Stimulated activated CD4-positive, alpha-beta T cell treated with anti-CD3 and anti-CD28 coated beads, Interleukin-12 subunit alpha, Interleukin-12 subunit beta, amount 100 ng/mL, for 4 hours (primary cell): ENCODE measurements at regions not wholly inside any gene's neighbourhood (a gene's known extent, or its start where the extent isn't known, plus 50 kb on each side); places are given as distances from the start of the nearest gene placed in this dataset.
"Not testable (repeated sequence)": the region's sequence is repeated elsewhere in the genome, so short reads cannot be mapped to it uniquely, and the experiment has no call there.

ENCODE experiments used
- DNase-seq: peaks from one replicate; pipeline ENCODE4 v3.0.0-alpha.2; 2020

DNA sequence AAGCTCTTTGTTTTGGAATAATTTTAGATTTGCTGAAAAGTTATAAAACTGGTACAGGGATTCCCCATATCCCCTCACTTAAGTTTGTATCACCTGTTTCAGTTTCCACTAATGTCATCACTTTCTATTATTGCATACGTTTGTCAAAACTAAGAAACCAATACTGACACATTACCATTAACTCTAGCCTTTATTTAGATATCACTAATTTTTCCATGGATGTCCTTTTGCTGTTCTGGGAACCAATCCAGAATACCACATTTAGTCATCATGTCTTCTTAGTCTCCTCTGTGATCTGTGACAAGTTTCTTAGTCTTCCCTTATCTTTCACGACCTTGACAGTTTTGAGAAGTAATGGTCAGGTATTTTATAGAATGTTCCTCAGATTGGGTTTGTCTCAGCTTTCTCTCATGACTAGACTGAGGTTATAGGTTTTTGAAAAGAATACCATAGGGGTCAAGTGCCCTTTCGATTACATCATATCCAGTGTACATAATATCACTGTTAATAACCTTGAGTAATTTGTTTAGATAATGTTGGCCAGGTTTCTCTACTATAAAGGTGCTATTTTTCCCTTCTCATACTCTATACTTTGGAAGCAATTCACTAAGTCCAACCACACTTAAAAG lies 51.9 kb upstream of the NMUR2 start:
- no peak for DNase-seq

DNA sequence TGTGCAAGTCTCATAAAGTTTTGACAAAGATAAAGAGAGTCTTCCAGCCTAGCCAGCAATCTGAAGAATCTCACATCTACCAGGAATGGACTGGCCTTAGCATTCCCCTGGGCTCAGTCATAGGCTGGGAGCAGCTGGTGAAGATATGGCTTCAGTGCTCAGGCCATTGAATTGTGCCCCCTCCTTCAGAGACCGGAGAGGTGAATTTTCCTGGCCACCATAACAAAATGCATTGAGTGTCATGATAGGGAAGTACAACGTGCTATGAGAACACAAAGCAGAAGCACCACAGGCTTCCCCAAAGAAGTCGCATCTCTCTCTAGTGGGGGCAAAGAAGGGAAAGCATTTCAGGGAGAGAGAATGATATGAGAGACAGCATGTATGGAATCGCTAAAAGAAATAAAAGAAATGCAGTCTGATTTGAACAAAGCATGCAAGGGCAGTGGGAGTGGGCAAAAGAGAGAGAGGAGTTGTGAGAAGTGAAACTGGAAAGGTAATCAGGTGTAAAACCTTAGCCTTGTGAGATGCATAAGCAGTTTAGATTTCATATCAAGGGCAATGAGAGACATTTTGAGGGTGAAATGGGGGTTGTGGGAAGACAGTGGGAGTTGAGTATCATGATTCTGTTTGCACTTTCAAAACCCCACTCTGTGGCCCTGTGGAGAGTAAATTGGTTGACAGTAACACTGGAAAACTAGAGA lies 57.1 kb upstream of the NMUR2 start:
- no peak for DNase-seq

DNA sequence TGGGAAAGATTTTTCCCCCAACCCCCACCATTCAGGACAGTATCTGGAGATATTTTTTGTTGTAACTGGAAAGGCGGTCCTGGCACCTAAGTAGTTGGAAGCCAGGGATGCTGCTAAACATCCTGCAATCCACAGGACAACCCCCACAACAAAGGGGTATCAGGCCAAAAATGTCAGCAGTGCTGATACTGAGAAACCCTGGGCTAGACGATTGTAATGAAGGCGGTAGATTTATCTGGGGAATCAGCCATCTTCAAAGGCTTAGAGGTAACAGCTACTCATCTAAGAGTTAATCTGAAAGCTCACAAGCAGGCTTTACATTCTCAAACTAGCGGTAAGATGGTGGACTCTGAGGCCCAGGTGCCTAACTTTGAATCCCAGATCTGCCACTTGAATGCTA lies 59.0 kb upstream of the NMUR2 start:
- no peak for DNase-seq

- DNase-seq = no peak
Observed at GRCh38 chr5:152465140-152465539, 60.1 kb upstream of the NMUR2 start.

GRCh38 chr5:152466085-152466745 lies 61.1 kb upstream of the NMUR2 start:
- no peak for DNase-seq

- DNase-seq = no peak
Observed at GRCh38 chr5:152470167-152470566, 65.1 kb upstream of the NMUR2 start.

- no peak for DNase-seq
Observed at GRCh38 chr5:152472083-152472482, 67.0 kb upstream of the NMUR2 start.

DNA sequence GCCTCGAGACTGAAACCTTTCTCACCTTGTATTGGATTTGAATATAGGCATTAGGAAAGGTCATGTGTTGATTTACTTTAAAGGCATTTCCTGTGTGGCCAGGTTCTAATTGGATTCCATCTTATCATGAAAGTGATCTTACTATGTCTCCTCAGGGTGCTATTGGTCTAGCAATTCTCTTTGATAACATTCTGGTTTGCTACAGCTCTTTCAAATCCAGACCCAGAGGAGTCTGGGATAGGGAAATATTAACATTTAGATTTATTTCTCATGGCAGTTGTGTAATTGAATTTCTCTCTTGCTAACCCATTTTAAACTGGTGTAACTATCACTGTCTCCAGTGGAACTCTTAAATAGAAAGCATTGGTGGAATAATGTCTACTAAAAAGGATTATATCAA lies 69.9 kb upstream of the NMUR2 start:
- DNase-seq = no peak

DNA sequence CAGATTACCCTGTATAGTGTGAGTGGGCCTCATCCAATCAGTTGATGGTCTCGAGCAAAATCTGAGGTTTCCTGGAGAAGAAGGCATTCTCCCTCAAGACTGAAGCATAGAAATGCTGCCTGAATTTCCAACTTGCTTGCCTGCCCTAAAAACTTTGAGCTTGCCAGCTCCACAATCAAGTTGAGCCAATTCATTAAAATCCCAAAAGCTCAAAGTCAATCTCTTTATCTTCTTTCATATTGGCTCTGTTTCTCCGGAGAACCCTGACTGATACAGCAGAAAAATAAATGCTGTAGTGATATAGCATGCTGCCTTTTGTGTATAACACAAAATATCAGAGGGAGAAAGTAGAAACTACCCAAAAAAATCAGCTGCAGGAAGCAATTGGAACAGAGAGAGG lies 72.5 kb upstream of the NMUR2 start:
- no peak for DNase-seq

DNA sequence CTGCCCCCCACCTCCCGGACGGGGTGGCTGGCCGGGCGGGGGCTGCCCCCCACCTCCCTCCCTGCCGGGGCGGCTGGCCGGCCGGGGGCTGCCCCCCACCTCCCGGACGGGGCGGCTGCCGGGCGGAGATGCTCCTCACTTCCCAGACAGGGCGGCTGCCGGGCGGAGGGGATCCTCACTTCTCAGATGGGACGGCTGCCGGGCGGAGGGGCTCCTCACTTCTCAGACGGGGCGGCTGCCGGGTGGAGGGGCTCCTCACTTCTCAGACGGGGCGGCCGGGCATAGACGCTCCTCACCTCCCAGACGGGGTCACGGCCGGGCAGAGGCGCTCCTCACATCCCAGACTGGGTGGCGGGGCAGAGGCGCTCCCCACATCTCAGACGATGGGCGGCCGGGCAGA lies 74.8 kb upstream of the NMUR2 start:
- DNase-seq = not testable (repeated sequence)

GRCh38 chr5:152480677-152481076 lies 75.6 kb upstream of the NMUR2 start:
- DNase-seq = not testable (repeated sequence)

GRCh38 chr5:152487130-152487529 lies 82.1 kb upstream of the NMUR2 start:
- DNase-seq = no peak

- DNase-seq = no peak
Observed at GRCh38 chr5:152488869-152489268, 83.8 kb upstream of the NMUR2 start.

GRCh38 chr5:152499814-152500535 lies 94.9 kb upstream of the NMUR2 start:
- no peak for DNase-seq

GRCh38 chr5:152501294-152501693 lies 96.2 kb upstream of the NMUR2 start:
- DNase-seq = no peak

DNA sequence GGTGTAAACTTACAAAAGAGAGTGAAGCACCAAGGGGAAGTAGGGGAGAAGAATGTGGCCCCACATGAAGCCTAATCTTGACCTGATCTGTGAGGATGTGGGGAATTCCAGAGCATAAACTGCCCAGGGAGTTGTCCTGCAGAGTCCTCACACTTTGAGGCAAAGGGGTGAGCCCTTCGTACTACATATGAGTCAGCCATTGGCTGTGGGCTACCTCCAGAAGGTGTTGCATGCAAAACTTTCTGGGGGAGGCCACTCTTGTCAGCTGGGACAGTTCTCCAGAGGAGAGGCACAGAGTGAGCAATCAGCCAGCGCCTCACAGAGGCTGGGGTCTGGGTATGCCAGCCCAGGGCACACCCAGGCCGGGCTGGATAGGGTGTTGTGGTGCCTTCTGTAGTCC lies 98.1 kb upstream of the NMUR2 start:
- DNase-seq = no peak

- DNase-seq = peak; percentile 10
Observed at GRCh38 chr5:152505442-152506042, 100.5 kb upstream of the NMUR2 start.

GRCh38 chr5:152511120-152511519 lies 106.0 kb upstream of the NMUR2 start:
- no peak for DNase-seq

- no peak for DNase-seq
Observed at GRCh38 chr5:152511531-152512132, 106.6 kb upstream of the NMUR2 start.

DNA sequence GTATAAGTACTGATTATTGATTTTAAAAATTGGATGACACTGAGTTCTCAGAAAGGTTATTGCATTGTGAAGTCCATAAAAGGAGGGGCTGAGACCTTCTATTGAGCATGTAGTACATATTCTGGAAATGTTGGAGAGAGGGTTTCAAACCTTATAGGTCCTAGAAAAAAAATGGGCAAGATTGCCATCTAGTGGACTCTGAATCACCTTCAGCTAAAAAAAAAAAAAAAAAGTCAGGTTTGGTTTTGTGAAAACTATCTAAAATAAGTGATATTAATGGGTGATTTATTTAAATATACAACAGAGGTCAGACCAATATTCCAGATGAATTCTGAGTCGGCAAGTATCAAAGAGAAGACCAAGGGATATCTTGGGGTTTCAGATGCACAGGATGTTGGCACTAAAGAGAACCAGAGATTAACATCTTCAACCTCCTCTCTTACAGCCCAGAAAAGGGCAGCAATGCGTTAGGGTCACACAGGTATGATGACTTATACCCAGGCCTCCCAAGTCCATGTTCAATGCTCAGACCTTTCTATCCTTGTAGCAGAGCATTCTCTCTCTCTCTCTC lies 109.8 kb upstream of the NMUR2 start:
- DNase-seq = no peak

DNA sequence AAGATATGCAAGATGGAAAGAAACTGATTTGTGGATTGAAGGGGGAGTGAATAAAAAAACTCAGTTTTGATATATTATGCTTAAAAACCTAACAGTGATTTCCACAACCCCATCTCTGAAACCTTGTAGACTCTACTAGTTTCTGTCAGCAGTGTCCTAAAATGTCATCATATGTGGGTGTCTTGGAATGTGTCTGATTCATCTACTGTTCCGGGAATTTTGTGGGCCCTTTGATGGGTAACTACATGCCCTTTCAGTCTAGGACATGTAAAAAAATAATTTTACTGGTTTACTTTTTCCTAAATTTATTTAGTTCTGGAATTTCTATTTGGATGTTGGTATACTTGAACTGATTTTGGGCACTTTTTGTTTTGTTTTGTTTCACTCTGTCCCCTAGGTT lies 118.9 kb upstream of the NMUR2 start:
- DNase-seq = no peak

DNA sequence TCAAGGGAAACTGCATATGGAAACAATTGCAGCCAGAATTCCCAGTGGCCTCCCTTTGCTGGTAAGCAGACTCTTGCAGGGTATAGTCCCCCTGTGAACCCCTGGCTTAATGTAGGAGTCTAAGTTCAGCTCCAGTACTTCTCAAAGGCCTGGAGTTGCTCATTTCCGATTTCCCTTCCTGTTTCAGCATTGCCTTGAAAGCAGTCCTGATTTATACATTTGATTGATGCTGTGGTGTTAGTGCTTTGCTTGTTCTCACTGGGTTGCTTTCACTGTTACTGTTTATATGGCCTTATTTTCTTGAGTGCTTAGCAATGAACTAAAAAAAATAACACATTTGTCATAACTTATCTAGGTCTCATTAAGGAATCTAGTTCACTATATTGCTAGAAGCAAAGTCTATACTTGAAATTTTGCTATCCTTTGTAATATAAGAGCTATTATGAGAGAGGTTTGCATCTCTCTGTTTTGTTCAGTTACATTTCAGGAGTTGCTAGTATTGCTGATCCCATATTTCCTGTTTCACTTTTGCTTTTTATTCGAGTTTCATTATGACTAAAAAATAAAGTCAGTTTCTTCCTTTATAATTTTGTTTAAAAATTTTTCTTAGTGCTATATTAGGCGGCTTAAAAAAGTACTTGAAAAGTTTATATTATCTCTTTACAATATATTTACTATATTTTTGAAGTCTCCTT lies 122.4 kb upstream of the NMUR2 start:
- DNase-seq = no peak
